ENCODE measurements at regions not wholly inside any gene's neighbourhood (a gene's known extent, or its start where the extent isn't known, plus 50 kb on each side); places are given as distances from the start of the nearest gene placed in this dataset.
"Not testable (repeated sequence)": the region's sequence is repeated elsewhere in the genome, so short reads cannot be mapped to it uniquely, and the experiment has no call there.

GRCh38 chr6:74505391-74505790 is 700.5 kb downstream of the COL12A1 start:
- H3K4me3 ChIP-seq (ENCODE audit: low read depth in 1 of 2, low read length in 1 of 2): no peak overlapping the region
- H3K36me3 ChIP-seq: no peaks in the 10 kb centered on the region
- H3K4me1 ChIP-seq (ENCODE audit: control insufficient read depth in 1 of 2, insufficient read depth in 1 of 2, low read depth in 1 of 2, low read length in 1 of 2): no peaks in the 10 kb centered on the region
- H3K27me3 ChIP-seq: no peaks in the 10 kb centered on the region
- no peak overlapping the region for H3K27ac ChIP-seq
- H3K9me3 ChIP-seq: peaks cover 15% of the 10 kb centered on the region
- TF ChIP-seq CTCF (IDR thresholded peaks at IDR 0.05): no peak

- no peaks in the 10 kb centered on the region for H3K36me3 ChIP-seq
These were observed 700.9 kb downstream of the COL12A1 start for GRCh38 chr6:74504941-74505340.

GRCh38 chr6:74492587-74492986 is 713.3 kb downstream of the COL12A1 start:
- TF ChIP-seq CTCF (IDR thresholded peaks at IDR 0.05): no peak
- no peaks in the 10 kb centered on the region for H3K9me3 ChIP-seq
- no peaks in the 10 kb centered on the region for H3K27me3 ChIP-seq
- no peak overlapping the region for H3K4me3 ChIP-seq (ENCODE audit: low read depth in 1 of 2, low read length in 1 of 2)
- no peaks in the 10 kb centered on the region for H3K4me1 ChIP-seq (ENCODE audit: control insufficient read depth in 1 of 2, insufficient read depth in 1 of 2, low read depth in 1 of 2, low read length in 1 of 2)
- H3K27ac ChIP-seq: no peak overlapping the region
- no peaks in the 10 kb centered on the region for H3K36me3 ChIP-seq

More at GRCh38 chr6:74504941-74505340, 700.9 kb downstream of the COL12A1 start:
- TF ChIP-seq CTCF (IDR thresholded peaks at IDR 0.05): no peak
- H3K9me3 ChIP-seq: peaks cover 15% of the 10 kb centered on the region
- no peak overlapping the region for H3K4me3 ChIP-seq (ENCODE audit: low read depth in 1 of 2, low read length in 1 of 2)
- H3K27ac ChIP-seq: no peak overlapping the region
- H3K27me3 ChIP-seq: no peaks in the 10 kb centered on the region
- H3K4me1 ChIP-seq (ENCODE audit: control insufficient read depth in 1 of 2, insufficient read depth in 1 of 2, low read depth in 1 of 2, low read length in 1 of 2): no peaks in the 10 kb centered on the region

- Histone ChIP-seq H3K27me3 (no peaks in the 10 kb centered on the region), H3K4me3 (ENCODE audit: low read depth in 1 of 2, low read length in 1 of 2) (no peak overlapping the region), H3K9me3 (no peaks in the 10 kb centered on the region), H3K4me1 (ENCODE audit: control insufficient read depth in 1 of 2, insufficient read depth in 1 of 2, low read depth in 1 of 2, low read length in 1 of 2) (no peaks in the 10 kb centered on the region), H3K36me3 (no peaks in the 10 kb centered on the region), H3K27ac (no peak overlapping the region)
- no peak for TF ChIP-seq CTCF (IDR thresholded peaks at IDR 0.05)
These were observed 713.9 kb downstream of the COL12A1 start for GRCh38 chr6:74491844-74492374.

- H3K27ac ChIP-seq; H3K36me3 ChIP-seq; H3K4me1 ChIP-seq (ENCODE audit: control insufficient read depth in 1 of 2, insufficient read depth in 1 of 2, low read depth in 1 of 2, low read length in 1 of 2); H3K4me3 ChIP-seq (ENCODE audit: low read depth in 1 of 2, low read length in 1 of 2); H3K9me3 ChIP-seq; H3K27me3 ChIP-seq: not testable (repeated sequence)
These were observed 717.1 kb downstream of the COL12A1 start for GRCh38 chr6:74488726-74489125.

- TF ChIP-seq CTCF (IDR thresholded peaks at IDR 0.05): no peak
- H3K4me3 ChIP-seq (ENCODE audit: low read depth in 1 of 2, low read length in 1 of 2): no peak overlapping the region
- no peaks in the 10 kb centered on the region for H3K4me1 ChIP-seq (ENCODE audit: control insufficient read depth in 1 of 2, insufficient read depth in 1 of 2, low read depth in 1 of 2, low read length in 1 of 2)
- no peaks in the 10 kb centered on the region for H3K36me3 ChIP-seq
- no peaks in the 10 kb centered on the region for H3K9me3 ChIP-seq
- no peak overlapping the region for H3K27ac ChIP-seq
- no peaks in the 10 kb centered on the region for H3K27me3 ChIP-seq
These were observed 723.7 kb downstream of the COL12A1 start for GRCh38 chr6:74482180-74482579.
